ENCODE measurements at regions not wholly inside any gene's neighbourhood (a gene's known extent, or its start where the extent isn't known, plus 50 kb on each side); places are given as distances from the start of the nearest gene placed in this dataset.

DNA sequence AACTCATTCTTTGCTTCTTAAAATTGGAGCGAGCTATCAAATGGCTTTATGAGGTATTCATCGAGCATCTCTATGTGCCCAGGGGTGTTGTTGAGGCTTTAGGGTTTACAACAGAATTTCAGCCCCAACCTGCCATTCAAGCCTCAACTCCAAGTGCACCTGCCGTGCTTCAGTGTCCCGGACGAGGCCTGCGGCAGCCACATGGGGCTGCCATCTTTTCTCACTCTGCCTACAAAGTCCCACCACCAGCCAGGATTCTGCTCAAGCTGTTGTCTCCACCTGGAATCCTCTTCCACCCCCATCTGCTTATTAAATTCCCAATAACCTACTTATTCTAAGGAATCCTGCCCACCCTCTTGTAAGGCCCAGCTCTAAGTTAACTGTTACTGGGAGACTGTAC is 242.4 kb downstream of the OPA1 start:
- TF ChIP-seq POLR2A (IDR thresholded peaks at IDR 0.05; ENCODE audit: low read depth, low read length) (no peak), POLR2AphosphoS5 (IDR thresholded peaks at IDR 0.05; ENCODE audit: low read depth, low read length) (no peak), TAF1 (IDR thresholded peaks at IDR 0.05; ENCODE audit: low read depth, low read length) (no peak), POU2F2 (IDR thresholded peaks at IDR 0.05; ENCODE audit: low read depth, low read length) (no peak)
